Stimulated activated naive B cell treated with anti-CD40 and anti-IgM and Interleukin-4, amounts not matched to agents 10 μg/mL and 1 μg/mL and 100 μg/mL, for 72 hours (primary cell): ENCODE measurements at regions not wholly inside any gene's neighbourhood (a gene's known extent, or its start where the extent isn't known, plus 50 kb on each side); places are given as distances from the start of the nearest gene placed in this dataset.
"Not testable (repeated sequence)": the region's sequence is repeated elsewhere in the genome, so short reads cannot be mapped to it uniquely, and the experiment has no call there.

Source experiments
- ATAC-seq, 2 donors: fragments of 150-1000 bp; cut with Tn5 transposase; replicated peaks; 2 replicates each; pipeline ENCODE4 v1.10.0; 2021; ENCODE audit warnings: moderate library complexity in 1 of 2
- DNase-seq: peaks from one replicate; pipeline ENCODE4 v3.0.0; 2021
- H3K27ac Mint-ChIP-seq: one replicate; pipeline ENCODE4 v1.8.0; 2022; ENCODE audit warnings: mild to moderate bottlenecking, mixed read lengths
- H3K27me3 Mint-ChIP-seq, 2 donors: one replicate each; pipeline ENCODE4 v1.8.0; 2022; ENCODE audit warnings: mixed read lengths in 2 of 2
- H3K36me3 Mint-ChIP-seq, 2 donors: one replicate each; pipeline ENCODE4 v1.8.0; 2022; ENCODE audit warnings: mixed read lengths in 2 of 2, mild to moderate bottlenecking in 1 of 2
- H3K4me1 Mint-ChIP-seq, 2 donors: one replicate each; pipeline ENCODE4 v1.8.0; 2022; ENCODE audit warnings: mixed read lengths in 2 of 2, mild to moderate bottlenecking in 1 of 2
- H3K4me3 Mint-ChIP-seq, 2 donors: one replicate each; pipeline ENCODE4 v1.8.0; 2022; ENCODE audit warnings: mild to moderate bottlenecking in 2 of 2, mixed read lengths in 2 of 2, moderate library complexity in 1 of 2
- H3K9me3 Mint-ChIP-seq, 2 donors: one replicate each; pipeline ENCODE4 v1.8.0; 2022; ENCODE audit warnings: mixed read lengths in 2 of 2, mild to moderate bottlenecking in 1 of 2

- ATAC-seq, result no peak
- H3K36me3 Mint-ChIP-seq, result no peaks in the 10 kb centered on the region
- H3K4me1 Mint-ChIP-seq, result no peaks in the 10 kb centered on the region
- peaks cover 12 to 18% of the 10 kb centered on the region in 2 donors for H3K27me3 Mint-ChIP-seq
- H3K27ac Mint-ChIP-seq, result no peak overlapping the region
- H3K9me3 Mint-ChIP-seq, result peaks cover 2 to 3% of the 10 kb centered on the region in 2 donors
- DNase-seq, result no peak
- no peak overlapping the region for H3K4me3 Mint-ChIP-seq
Measured at GRCh38 chr5:123294544-123294943, 128.7 kb downstream of the CEP120 start.

GRCh38 chr5:123289210-123289609 lies 134.0 kb downstream of the CEP120 start:
- ATAC-seq (no peak), DNase-seq (no peak)
- H3K27me3 Mint-ChIP-seq, result peaks cover 26 to 45% of the 10 kb centered on the region in 2 donors
- no peaks in the 10 kb centered on the region for H3K36me3 Mint-ChIP-seq
- no peaks in the 10 kb centered on the region for H3K9me3 Mint-ChIP-seq
- H3K4me1 Mint-ChIP-seq, result peaks cover 1 to 11% of the 10 kb centered on the region in 2 donors
- H3K27ac Mint-ChIP-seq, result no peak overlapping the region
- no peak overlapping the region for H3K4me3 Mint-ChIP-seq

GRCh38 chr5:123287881-123288280 lies 135.3 kb downstream of the CEP120 start:
- Mint-ChIP-seq H3K27me3 (peaks cover 22 to 50% of the 10 kb centered on the region in 2 donors), H3K36me3 (no peaks in the 10 kb centered on the region), H3K9me3 (no peaks in the 10 kb centered on the region), H3K4me3 (no peak overlapping the region), H3K4me1 (peaks cover 1 to 11% of the 10 kb centered on the region in 2 donors), H3K27ac (no peak overlapping the region)
- DNase-seq, result no peak
- ATAC-seq, result no peak

- ATAC-seq, result no peak
- H3K27me3 Mint-ChIP-seq, result peaks cover 22 to 52% of the 10 kb centered on the region in 2 donors
- peaks cover 1 to 11% of the 10 kb centered on the region in 2 donors for H3K4me1 Mint-ChIP-seq
Measured at GRCh38 chr5:123286891-123287290, 136.3 kb downstream of the CEP120 start.

GRCh38 chr5:123285122-123286023 lies 137.8 kb downstream of the CEP120 start:
- H3K4me1 Mint-ChIP-seq, result peaks cover 1 to 11% of the 10 kb centered on the region in 2 donors
- no peaks in the 10 kb centered on the region for H3K9me3 Mint-ChIP-seq
- DNase-seq (no peak), ATAC-seq (no peak)
- no peaks in the 10 kb centered on the region for H3K36me3 Mint-ChIP-seq
- peaks cover 15 to 45% of the 10 kb centered on the region in 2 donors for H3K27me3 Mint-ChIP-seq
- no peak overlapping the region for H3K27ac Mint-ChIP-seq
- H3K4me3 Mint-ChIP-seq, result peak overlapping the region in 1 of 2 donors; percentile 30

More at GRCh38 chr5:123286891-123287290, 136.3 kb downstream of the CEP120 start:
- no peak for DNase-seq
- Mint-ChIP-seq H3K36me3 (no peaks in the 10 kb centered on the region), H3K9me3 (no peaks in the 10 kb centered on the region), H3K27ac (no peak overlapping the region), H3K4me3 (no peak overlapping the region)

GRCh38 chr5:123283499-123283898 lies 139.7 kb downstream of the CEP120 start:
- ATAC-seq (no peak), DNase-seq (no peak)
- Mint-ChIP-seq H3K4me1 (peaks cover 1 to 11% of the 10 kb centered on the region in 2 donors), H3K36me3 (no peaks in the 10 kb centered on the region), H3K9me3 (no peaks in the 10 kb centered on the region), H3K4me3 (no peak overlapping the region), H3K27ac (no peak overlapping the region), H3K27me3 (peaks cover 19 to 44% of the 10 kb centered on the region in 2 donors)

- Mint-ChIP-seq H3K36me3 (no peaks in the 10 kb centered on the region), H3K27ac (no peak overlapping the region), H3K4me3 (no peak overlapping the region), H3K9me3 (no peaks in the 10 kb centered on the region), H3K4me1 (peaks cover 1 to 11% of the 10 kb centered on the region in 2 donors), H3K27me3 (peaks cover 19 to 44% of the 10 kb centered on the region in 2 donors)
- DNase-seq (no peak), ATAC-seq (no peak)
Measured at GRCh38 chr5:123283031-123283430, 140.2 kb downstream of the CEP120 start.

GRCh38 chr5:123282444-123282843 lies 140.8 kb downstream of the CEP120 start:
- H3K27me3 Mint-ChIP-seq, result peaks cover 19 to 44% of the 10 kb centered on the region in 2 donors
- no peaks in the 10 kb centered on the region for H3K9me3 Mint-ChIP-seq
- ATAC-seq (no peak), DNase-seq (no peak)
- no peak overlapping the region for H3K4me3 Mint-ChIP-seq
- no peak overlapping the region for H3K27ac Mint-ChIP-seq
- no peaks in the 10 kb centered on the region for H3K36me3 Mint-ChIP-seq
- H3K4me1 Mint-ChIP-seq, result peaks cover 1 to 11% of the 10 kb centered on the region in 2 donors

- H3K4me1 Mint-ChIP-seq, H3K36me3 Mint-ChIP-seq, H3K4me3 Mint-ChIP-seq, ATAC-seq, H3K27ac Mint-ChIP-seq, H3K9me3 Mint-ChIP-seq, DNase-seq: not testable (repeated sequence)
- peaks cover 11 to 28% of the 10 kb centered on the region in 2 donors for H3K27me3 Mint-ChIP-seq
Measured at GRCh38 chr5:123280854-123281253, 142.3 kb downstream of the CEP120 start.

GRCh38 chr5:123279136-123279535 lies 144.1 kb downstream of the CEP120 start:
- H3K4me1 Mint-ChIP-seq, result no peaks in the 10 kb centered on the region
- H3K27me3 Mint-ChIP-seq, result peaks cover 4 to 13% of the 10 kb centered on the region in 2 donors
- DNase-seq (no peak), ATAC-seq (no peak)
- no peak overlapping the region for H3K27ac Mint-ChIP-seq
- no peak overlapping the region for H3K4me3 Mint-ChIP-seq
- H3K36me3 Mint-ChIP-seq, result no peaks in the 10 kb centered on the region
- H3K9me3 Mint-ChIP-seq, result no peaks in the 10 kb centered on the region

- no peak for ATAC-seq
- H3K36me3 Mint-ChIP-seq, result no peaks in the 10 kb centered on the region
Measured at GRCh38 chr5:123278284-123278683, 144.9 kb downstream of the CEP120 start.

GRCh38 chr5:123273984-123274383 lies 149.2 kb downstream of the CEP120 start:
- H3K27ac Mint-ChIP-seq, result no peak overlapping the region
- H3K27me3 Mint-ChIP-seq, result peaks cover 0 to 4% of the 10 kb centered on the region in 2 donors
- no peaks in the 10 kb centered on the region for H3K4me1 Mint-ChIP-seq
- H3K4me3 Mint-ChIP-seq, result no peak overlapping the region
- ATAC-seq, result no peak
- H3K36me3 Mint-ChIP-seq, result no peaks in the 10 kb centered on the region
- H3K9me3 Mint-ChIP-seq, result no peaks in the 10 kb centered on the region
- no peak for DNase-seq

More at GRCh38 chr5:123278284-123278683, 144.9 kb downstream of the CEP120 start:
- no peak overlapping the region for H3K4me3 Mint-ChIP-seq
- H3K27me3 Mint-ChIP-seq, result peaks cover 4 to 6% of the 10 kb centered on the region in 2 donors
- no peak overlapping the region for H3K27ac Mint-ChIP-seq
- DNase-seq, result no peak
- H3K9me3 Mint-ChIP-seq, result no peaks in the 10 kb centered on the region
- no peaks in the 10 kb centered on the region for H3K4me1 Mint-ChIP-seq

GRCh38 chr5:123273095-123273494 lies 150.1 kb downstream of the CEP120 start:
- no peak overlapping the region for H3K4me3 Mint-ChIP-seq
- no peaks in the 10 kb centered on the region for H3K9me3 Mint-ChIP-seq
- ATAC-seq, result no peak
- H3K27ac Mint-ChIP-seq, result no peak overlapping the region
- H3K36me3 Mint-ChIP-seq, result no peaks in the 10 kb centered on the region
- peaks cover 0 to 4% of the 10 kb centered on the region in 2 donors for H3K27me3 Mint-ChIP-seq
- no peaks in the 10 kb centered on the region for H3K4me1 Mint-ChIP-seq
- no peak for DNase-seq

GRCh38 chr5:123269851-123270250 lies 153.4 kb downstream of the CEP120 start:
- Mint-ChIP-seq H3K9me3 (no peaks in the 10 kb centered on the region), H3K27me3 (peaks cover 0 to 4% of the 10 kb centered on the region in 2 donors), H3K4me3 (no peak overlapping the region), H3K27ac (no peak overlapping the region), H3K36me3 (no peaks in the 10 kb centered on the region), H3K4me1 (no peaks in the 10 kb centered on the region)
- DNase-seq (no peak), ATAC-seq (no peak)

- H3K27ac Mint-ChIP-seq, result no peak overlapping the region
- H3K9me3 Mint-ChIP-seq, result no peaks in the 10 kb centered on the region
- H3K4me1 Mint-ChIP-seq, result no peaks in the 10 kb centered on the region
- no peak for DNase-seq
- no peak for ATAC-seq
- H3K4me3 Mint-ChIP-seq, result no peak overlapping the region
- H3K27me3 Mint-ChIP-seq, result peaks cover 0 to 4% of the 10 kb centered on the region in 2 donors
- no peaks in the 10 kb centered on the region for H3K36me3 Mint-ChIP-seq
Measured at GRCh38 chr5:123269436-123269835, 153.8 kb downstream of the CEP120 start.
